ENCODE measurements at regions not wholly inside any gene's neighbourhood (a gene's known extent, or its start where the extent isn't known, plus 50 kb on each side); places are given as distances from the start of the nearest gene placed in this dataset.

DNA sequence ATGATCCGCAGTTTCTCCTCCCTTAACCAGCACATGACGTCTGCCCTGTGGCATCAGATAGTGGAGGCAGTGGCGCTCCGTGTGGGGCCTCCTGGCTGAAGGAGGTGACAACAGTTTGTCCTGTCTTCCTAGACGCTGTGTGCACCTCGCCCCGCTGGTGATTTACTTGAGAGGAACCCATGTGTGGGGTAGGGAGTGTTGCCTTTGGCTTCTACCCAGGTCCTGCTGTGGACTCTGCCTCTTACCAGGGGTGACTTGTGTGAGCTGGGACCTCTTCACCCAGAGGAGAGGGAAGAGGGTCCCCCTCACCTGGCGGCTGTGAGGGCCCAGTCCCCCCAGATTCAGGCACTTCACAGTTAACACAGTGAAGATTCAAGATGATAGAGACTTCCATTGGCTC, 77.6 kb downstream of the TMEM18 start:
- Histone ChIP-seq H3K36me3 (ENCODE audit: control insufficient read depth in 2 of 3, insufficient read depth in 3 of 3, low read length in 3 of 3) (no peaks in the 10 kb centered on the region), H3K27me3 (ENCODE audit: control insufficient read depth, insufficient read depth, low read length) (no peaks in the 10 kb centered on the region), H3K4me3 (ENCODE audit: low read length in 3 of 3) (no peak overlapping the region), H3K4me1 (ENCODE audit: control insufficient read depth in 2 of 3, insufficient read depth in 2 of 3, low read depth in 1 of 3, low read length in 3 of 3) (no peaks in the 10 kb centered on the region), H3K9me3 (ENCODE audit: control insufficient read depth in 2 of 3, insufficient read depth in 1 of 3, low read length in 3 of 3) (no peaks in the 10 kb centered on the region), H3K9ac (ENCODE audit: low read length in 3 of 3) (no peak overlapping the region), H3K27ac (ENCODE audit: low read depth in 2 of 2, low read length in 2 of 2) (no peak overlapping the region)
- intact Hi-C loops (cut with DNase I), result no loop called here
- TF ChIP-seq, protein P1, sequence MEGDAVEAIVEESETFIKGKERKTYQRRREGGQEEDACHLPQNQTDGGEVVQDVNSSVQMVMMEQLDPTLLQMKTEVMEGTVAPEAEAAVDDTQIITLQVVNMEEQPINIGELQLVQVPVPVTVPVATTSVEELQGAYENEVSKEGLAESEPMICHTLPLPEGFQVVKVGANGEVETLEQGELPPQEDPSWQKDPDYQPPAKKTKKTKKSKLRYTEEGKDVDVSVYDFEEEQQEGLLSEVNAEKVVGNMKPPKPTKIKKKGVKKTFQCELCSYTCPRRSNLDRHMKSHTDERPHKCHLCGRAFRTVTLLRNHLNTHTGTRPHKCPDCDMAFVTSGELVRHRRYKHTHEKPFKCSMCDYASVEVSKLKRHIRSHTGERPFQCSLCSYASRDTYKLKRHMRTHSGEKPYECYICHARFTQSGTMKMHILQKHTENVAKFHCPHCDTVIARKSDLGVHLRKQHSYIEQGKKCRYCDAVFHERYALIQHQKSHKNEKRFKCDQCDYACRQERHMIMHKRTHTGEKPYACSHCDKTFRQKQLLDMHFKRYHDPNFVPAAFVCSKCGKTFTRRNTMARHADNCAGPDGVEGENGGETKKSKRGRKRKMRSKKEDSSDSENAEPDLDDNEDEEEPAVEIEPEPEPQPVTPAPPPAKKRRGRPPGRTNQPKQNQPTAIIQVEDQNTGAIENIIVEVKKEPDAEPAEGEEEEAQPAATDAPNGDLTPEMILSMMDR (IDR thresholded peaks at IDR 0.05; ENCODE audit: borderline replicate concordance, extremely low read depth, insufficient read depth), result no peak
- FAIRE-seq (no peak), DNase-seq (no peak)

DNA sequence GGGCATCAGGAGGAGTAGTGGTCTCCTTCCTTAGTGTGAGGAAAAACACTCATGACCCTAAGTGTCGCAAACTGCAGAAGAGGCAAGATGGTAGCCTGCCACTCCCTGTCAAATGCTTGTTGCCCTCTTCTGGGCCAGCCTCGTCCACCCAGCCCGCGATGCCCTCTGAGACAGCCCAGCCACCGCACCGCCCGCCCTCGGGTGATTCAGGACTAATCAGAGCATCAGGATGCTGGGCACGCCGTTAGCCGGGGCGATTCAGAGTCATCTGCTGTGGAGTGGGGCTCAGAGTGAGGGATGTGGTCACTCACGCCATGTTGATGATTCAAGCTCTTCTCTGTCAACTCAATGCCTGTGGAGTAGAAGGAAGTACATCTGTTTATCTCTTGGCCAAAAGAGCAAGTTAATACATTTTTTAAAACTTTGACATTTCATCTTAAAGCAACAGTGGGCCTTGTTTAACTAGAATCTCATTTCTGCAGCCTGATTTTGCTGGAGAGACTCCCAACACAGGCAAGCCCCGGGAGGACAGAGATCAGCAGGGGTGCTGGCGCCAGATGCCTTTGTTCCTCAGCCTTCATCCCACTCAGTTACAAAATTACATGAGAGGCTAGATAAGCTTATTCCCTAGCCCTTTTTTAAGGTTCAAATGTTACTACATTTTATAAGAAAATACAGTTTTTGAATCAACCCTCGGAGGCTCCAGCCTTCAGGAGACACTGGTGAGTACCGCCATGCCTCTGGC, 79.0 kb downstream of the TMEM18 start:
- DNase-seq (no peak), FAIRE-seq (no peak)
- no peak overlapping the region for H3K4me3 ChIP-seq (ENCODE audit: low read length in 3 of 3)
- H3K36me3 ChIP-seq (ENCODE audit: control insufficient read depth in 2 of 3, insufficient read depth in 3 of 3, low read length in 3 of 3), result no peaks in the 10 kb centered on the region
- intact Hi-C loops (cut with DNase I), result no loop called here
- no peaks in the 10 kb centered on the region for H3K4me1 ChIP-seq (ENCODE audit: control insufficient read depth in 2 of 3, insufficient read depth in 2 of 3, low read depth in 1 of 3, low read length in 3 of 3)
- H3K27me3 ChIP-seq (ENCODE audit: control insufficient read depth, insufficient read depth, low read length), result no peaks in the 10 kb centered on the region
- TF ChIP-seq, protein P1 (IDR thresholded peaks at IDR 0.05; ENCODE audit: borderline replicate concordance, extremely low read depth, insufficient read depth), result no peak
- no peaks in the 10 kb centered on the region for H3K9me3 ChIP-seq (ENCODE audit: control insufficient read depth in 2 of 3, insufficient read depth in 1 of 3, low read length in 3 of 3)
- no peak overlapping the region for H3K27ac ChIP-seq (ENCODE audit: low read depth in 2 of 2, low read length in 2 of 2)
- no peak overlapping the region for H3K9ac ChIP-seq (ENCODE audit: low read length in 3 of 3)

DNA sequence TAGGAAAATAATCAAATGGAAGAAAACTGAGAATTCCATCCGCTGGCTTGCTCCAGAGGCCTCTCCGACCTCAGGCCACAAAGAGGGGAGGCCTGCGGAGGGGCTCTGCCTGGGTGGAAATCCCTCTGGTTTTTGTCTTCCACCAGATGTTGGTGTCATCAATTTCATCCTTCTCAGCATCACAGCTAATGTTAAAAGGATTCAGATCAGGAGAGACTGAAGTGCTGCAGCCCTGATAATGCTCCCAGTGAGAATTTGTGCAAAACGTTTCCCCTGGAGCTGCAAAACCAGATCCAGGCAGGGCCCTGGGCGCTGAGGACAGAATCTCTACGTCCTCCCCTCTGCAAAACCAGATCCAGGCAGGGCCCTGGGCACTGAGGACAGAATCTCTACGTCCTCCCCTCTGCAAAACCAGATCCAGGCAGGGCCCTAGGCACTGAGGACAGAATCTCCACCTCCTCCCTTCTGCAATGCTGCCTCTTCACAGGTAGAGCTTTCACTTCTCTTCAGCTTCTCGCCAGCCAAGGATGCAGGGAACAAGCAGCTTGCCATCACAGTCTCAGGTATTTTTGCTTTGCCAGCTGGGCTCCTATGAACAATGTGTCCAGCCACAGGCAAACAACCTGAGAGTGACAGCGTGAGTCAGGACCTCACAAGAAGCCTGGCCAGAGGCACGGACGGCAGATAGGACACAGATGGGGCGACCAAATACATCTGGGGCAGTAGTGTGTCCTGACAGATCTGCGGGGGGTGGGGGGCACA, 81.2 kb downstream of the TMEM18 start:
- FAIRE-seq (no peak), DNase-seq (no peak)
- intact Hi-C loops (cut with DNase I), result no loop called here

More for the DNA sequence above, 81.2 kb downstream of the TMEM18 start:
- Histone ChIP-seq H3K9ac (ENCODE audit: low read length in 3 of 3) (no peak overlapping the region), H3K4me3 (ENCODE audit: low read length in 3 of 3) (no peak overlapping the region), H3K4me1 (ENCODE audit: control insufficient read depth in 2 of 3, insufficient read depth in 2 of 3, low read depth in 1 of 3, low read length in 3 of 3) (no peaks in the 10 kb centered on the region), H3K27me3 (ENCODE audit: control insufficient read depth, insufficient read depth, low read length) (no peaks in the 10 kb centered on the region), H3K9me3 (ENCODE audit: control insufficient read depth in 2 of 3, insufficient read depth in 1 of 3, low read length in 3 of 3) (no peaks in the 10 kb centered on the region), H3K36me3 (ENCODE audit: control insufficient read depth in 2 of 3, insufficient read depth in 3 of 3, low read length in 3 of 3) (no peaks in the 10 kb centered on the region), H3K27ac (ENCODE audit: low read depth in 2 of 2, low read length in 2 of 2) (no peak overlapping the region)
- TF ChIP-seq, protein P1 (IDR thresholded peaks at IDR 0.05; ENCODE audit: borderline replicate concordance, extremely low read depth, insufficient read depth), result no peak
